ENCODE measurements at regions not wholly inside any gene's neighbourhood (a gene's known extent, or its start where the extent isn't known, plus 50 kb on each side); places are given as distances from the start of the nearest gene placed in this dataset.

GRCh38 chr2:42854207-42854818 lies 61.9 kb upstream of the HAAO start:
- peak; percentile 62 for DNase-seq (ENCODE audit: low spot score)

DNA sequence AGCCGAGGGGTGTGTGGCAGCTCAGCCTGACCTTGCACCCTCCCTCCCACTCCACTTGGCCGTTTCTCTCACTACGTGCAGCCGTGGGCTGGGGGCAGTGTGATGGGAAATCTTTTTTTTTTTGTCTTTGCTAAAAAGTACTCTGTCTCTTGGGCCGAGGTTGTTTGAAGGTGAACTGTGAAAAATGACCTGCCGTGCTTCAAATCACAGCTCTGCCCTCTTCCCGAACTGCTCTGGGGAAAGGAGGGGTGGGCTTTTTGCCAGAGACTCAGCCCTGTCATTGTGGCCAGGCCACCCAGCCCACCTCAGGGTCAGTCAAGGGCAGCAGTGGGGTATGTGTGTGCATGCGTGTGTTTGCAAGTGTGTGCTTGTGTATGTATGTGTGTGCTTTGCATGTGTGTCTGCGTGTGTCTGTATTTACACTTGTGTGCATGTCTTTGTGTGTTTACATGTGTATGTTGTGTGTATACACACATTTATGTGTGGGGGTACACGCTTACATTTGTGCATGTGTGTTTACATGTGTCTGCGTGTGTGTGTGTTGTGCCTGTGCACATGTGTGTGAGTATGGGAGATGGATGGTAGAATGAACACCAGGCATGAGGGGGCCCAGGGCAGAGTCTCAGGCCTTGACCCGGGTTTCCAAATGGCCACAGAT lies 61.3 kb upstream of the HAAO start:
- no peak for DNase-seq (ENCODE audit: low spot score)

DNA sequence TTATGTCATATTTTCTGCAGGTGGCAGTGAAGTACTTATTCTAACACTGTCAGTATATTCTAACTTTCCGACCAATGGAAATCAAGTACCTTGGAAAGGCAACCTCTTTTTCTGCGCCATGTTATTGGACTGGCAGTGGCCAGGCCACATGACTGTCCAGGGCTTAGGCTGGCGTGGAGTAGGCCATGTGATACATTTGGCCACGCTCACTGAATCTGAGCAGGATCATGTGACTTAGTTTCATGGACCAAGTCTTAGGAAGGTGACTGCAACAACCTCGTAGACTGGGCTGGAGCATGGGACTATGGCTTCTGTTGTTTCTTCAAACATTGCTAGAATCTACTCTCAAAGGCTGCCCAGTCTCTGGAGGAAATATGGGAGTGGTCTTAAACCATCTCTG lies 60.4 kb upstream of the HAAO start:
- DNase-seq (ENCODE audit: low spot score) = no peak

GRCh38 chr2:42851740-42852250 lies 59.4 kb upstream of the HAAO start:
- no peak for DNase-seq (ENCODE audit: low spot score)

GRCh38 chr2:42851186-42851585 lies 58.8 kb upstream of the HAAO start:
- DNase-seq (ENCODE audit: low spot score) = no peak

DNA sequence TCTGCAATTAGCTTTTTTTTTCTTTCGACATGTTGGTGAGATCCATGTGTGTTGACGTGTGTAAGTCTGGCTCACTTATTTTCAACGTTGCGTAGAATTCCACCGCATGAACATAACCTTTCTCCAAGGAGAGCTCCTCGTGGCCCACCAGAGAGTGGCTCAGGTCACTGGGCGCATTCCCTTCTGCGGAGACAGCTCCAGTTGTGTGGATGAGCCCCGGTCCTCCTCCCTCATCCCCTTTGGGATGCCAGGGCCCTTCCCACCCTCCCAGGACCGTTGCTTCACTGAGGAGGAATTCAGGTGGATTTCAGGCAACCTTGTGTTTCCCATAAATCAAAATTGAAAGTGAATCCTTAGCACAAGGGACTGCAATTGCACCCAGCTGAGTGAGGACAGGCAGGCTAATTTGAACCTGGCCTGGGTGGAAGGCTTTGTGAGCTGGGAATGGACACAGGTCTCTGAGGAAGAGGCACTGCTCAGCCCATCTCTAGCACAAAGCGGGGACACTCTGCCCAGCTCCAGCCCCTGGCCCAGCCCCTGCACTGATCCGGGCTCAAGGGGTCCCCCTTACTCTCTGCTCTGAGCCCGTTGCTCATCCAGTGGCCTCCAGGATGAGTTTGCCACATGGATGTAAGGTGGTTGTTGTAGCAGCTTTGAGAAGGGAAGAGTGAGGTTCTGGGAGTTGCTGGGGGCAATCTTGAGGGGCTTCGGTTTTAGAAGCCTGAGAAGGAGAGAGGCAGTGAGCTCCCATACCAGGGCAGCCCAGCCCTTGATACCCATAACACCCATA lies 57.8 kb upstream of the HAAO start:
- no peak for DNase-seq (ENCODE audit: low spot score)

DNA sequence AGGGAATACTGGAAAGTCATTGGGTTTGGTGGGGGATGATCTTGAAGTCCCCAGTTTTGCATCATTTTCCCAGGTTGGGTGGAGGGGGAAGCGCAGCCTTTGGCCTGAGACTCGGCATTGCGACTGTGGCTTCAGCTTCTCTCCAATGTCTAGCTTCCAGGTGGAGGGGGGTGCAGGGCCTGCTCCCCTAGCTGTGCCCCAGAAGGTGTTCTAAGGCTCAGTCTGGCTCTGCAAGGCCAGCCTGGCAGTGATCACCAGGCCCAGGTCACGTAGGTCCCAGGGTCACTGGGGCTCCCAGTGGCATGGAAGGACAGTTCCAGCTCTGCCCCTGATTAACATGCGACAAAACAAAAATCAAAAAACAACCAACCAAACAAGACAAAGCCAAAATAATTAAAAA lies 56.9 kb upstream of the HAAO start:
- DNase-seq (ENCODE audit: low spot score) = no peak

- no peak for DNase-seq (ENCODE audit: low spot score)
Observed at GRCh38 chr2:42848726-42849290, 56.4 kb upstream of the HAAO start.

GRCh38 chr2:42848265-42848664 lies 55.9 kb upstream of the HAAO start:
- no peak for DNase-seq (ENCODE audit: low spot score)

DNA sequence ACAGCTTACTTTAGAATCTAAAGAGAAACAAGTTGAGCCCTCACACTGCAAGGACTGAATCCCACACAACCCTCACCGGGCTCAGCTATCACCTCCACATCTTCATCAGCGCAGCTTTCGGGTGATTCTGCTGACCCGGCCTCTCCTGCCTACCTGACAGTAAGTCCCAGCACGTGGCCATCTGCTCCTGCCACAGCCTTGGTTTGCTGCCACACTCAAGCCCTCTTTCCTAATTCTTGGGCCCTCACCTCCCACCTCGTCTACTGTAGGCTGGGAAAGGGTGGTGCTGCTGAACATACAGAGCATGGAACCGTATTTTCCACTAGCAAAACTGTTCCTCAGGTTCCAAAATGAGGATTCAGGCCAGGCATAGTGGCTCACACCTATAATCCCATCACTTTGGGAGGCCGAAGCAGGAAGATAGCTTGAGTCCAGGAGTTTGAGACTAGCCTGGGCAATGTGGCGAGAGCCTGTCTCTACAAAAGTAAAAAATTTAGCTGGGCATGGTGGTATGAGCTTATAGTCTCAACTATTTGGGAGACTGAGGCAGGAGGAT lies 55.3 kb upstream of the HAAO start:
- no peak for DNase-seq (ENCODE audit: low spot score)

DNA sequence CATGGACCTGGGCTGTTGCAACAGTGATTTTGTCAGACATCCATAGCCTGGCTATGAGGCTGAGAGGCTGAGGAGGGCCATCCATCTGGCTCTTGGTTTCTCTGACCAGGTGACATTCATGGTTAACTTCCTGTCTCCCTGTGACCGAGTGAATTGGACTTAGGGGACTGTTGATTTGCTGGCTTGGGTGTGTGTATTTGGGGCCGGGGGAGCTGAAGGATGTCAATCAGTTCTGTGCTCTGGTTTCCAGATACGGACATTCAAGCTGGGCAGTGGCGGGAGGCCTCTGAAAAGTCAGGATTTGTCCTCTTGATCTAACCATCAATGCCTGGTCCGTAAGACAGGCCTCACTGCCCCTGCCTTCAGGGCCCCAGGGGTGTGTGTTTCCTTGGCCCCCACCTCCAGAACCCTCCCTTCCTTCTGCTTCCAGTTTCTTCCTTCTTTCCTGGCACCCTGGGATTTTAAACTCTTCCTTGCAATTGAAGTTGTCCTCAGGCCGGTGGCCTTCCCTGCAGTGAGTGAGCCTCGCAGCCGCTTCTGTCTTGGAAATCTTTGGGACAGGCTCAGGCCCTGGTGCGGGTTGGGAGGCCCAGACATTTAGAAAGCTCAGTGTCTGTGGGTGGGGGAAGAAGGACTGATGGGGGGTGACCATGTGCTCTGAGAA lies 54.7 kb upstream of the HAAO start:
- DNase-seq (ENCODE audit: low spot score) = no peak

DNA sequence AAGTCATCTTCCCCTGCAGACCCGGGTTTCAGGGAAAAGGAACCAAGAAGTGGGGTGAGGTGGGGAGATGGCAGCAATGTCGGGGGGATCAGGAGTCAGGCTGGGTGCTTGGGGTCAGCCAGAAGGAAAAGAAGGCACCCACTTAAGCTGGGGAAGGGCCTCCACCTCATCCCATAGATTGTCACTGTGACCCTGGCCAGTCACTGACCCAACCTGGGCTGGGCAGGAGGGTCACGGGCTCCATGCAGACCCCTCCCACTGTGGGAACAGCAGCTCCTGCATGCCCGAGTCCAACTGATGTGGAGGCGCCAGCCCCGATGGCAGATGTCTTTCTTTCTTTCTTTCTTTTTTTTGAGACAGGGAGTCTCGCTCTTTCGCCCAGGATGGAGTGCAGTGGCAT lies 53.6 kb upstream of the HAAO start:
- no peak for DNase-seq (ENCODE audit: low spot score)

- DNase-seq (ENCODE audit: low spot score) = peak; percentile 74
Observed at GRCh38 chr2:42844901-42845821, 52.8 kb upstream of the HAAO start.

DNA sequence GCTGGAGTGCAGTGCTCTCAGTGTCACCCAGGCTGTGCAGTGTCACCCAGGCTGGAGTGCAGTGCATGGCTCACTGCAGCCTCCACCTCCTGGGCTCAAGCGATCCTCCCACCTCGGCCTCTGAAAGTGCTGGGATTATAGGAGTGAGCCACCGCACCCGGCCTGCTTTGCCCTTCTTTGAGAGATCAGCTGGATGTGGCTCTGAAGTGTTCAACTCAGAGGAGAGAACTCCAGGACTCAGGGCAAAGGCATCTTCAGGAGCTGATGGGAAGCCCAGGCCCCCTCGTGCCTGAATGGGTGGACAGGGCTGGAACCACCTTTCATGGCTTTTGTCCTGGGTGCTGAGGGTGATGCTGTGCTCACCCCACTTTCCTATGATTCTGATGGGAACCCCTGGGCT lies 52.0 kb upstream of the HAAO start:
- no peak for DNase-seq (ENCODE audit: low spot score)

DNA sequence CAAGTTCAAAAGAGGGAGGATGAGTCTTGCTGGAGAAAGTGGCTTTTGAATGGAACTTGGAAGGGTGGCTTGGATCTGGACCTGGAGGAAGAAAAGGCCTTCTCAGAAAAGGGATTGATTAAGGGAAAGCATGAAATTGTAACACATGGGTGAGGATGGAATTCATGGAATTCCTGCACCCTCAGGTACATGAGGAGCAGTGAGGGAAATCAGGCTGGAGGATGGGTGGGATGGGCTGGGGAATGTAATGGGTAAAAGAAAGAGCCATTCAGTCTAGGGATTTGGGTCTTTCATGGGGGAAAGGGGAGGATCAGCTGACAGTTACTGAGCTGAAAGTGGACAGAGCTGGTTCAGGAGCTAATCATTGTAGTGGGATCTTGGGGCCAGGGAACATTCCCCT lies 51.2 kb upstream of the HAAO start:
- no peak for DNase-seq (ENCODE audit: low spot score)

DNA sequence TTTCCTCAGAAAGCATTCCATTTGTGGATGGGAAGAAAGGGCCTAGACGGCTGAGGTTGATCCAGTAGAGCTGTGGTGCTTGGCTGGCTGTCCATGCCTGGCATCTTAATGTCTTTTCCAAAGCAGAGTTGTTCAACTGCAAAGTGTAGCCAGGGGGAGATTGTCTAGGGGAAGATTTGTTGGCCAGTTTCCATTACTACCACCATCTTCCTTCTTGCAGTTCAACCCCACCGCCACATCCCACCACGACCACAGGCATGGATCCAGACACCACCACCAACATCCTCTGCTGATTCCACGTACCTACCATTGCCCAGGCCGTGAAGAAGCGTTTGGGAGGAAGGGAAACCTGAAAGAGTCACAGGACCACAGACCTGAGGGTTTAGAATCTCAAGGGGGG lies 50.7 kb upstream of the HAAO start:
- no peak for DNase-seq (ENCODE audit: low spot score)

DNA sequence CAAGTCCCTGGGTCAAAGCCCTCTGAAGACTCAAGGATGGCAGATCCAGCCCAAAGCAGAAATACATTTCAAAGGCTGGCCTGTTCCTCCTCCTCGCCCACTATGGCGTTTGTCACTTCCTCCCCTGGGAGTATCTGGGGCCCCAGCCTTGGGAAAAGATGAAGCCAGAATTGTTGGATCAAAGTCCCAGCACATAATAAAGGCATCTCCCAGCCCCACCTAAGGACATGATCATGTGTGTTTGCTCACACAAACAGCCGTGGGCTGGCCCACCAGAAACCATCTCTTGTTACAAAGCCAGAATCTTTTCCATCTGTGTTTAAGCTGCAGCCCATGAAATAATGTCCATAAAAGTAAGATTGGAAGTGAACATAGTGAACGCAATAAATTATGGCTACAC lies 50.1 kb upstream of the HAAO start:
- DNase-seq (ENCODE audit: low spot score) = no peak

Measured in AG08396 (cell line).